ENCODE measurements at regions not wholly inside any gene's neighbourhood (a gene's known extent, or its start where the extent isn't known, plus 50 kb on each side); places are given as distances from the start of the nearest gene placed in this dataset.
A peak's percentile ranks its signal among the peaks of the same experiment; 100 is the strongest.

DNA sequence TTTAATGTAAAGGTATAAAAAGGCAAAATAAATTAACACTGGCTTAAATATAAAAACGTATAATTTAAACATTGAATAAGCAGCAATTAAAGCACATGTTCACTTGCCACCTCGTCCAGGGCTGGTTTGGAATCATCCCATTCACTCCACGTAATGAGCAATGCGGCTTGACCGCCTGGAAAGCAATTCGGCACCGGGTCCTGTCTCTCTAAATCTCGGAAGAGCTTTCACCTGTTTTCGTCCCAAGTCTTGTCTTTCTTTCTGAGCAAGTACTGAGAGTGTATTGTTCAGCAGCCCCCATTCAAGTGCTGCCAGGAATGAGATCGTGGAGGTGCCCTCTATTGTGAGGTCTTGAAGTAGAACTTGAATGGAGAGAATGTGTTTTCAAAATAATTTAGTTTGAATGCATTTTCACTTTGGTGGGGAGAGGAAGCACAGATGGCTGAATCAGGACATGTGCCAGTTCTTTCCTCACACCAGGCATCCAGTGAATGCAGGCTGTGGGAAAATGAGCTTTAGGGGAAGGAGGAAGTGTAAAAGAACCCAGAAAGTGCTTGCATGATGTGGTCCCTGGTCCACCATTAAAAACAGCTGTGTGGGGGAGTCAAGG, 515.2 kb downstream of the REEP3 start:
- H3K4me3 ChIP-seq (ENCODE audit: low read depth, low read length) = no peak overlapping the region
- TF ChIP-seq, protein P1, sequence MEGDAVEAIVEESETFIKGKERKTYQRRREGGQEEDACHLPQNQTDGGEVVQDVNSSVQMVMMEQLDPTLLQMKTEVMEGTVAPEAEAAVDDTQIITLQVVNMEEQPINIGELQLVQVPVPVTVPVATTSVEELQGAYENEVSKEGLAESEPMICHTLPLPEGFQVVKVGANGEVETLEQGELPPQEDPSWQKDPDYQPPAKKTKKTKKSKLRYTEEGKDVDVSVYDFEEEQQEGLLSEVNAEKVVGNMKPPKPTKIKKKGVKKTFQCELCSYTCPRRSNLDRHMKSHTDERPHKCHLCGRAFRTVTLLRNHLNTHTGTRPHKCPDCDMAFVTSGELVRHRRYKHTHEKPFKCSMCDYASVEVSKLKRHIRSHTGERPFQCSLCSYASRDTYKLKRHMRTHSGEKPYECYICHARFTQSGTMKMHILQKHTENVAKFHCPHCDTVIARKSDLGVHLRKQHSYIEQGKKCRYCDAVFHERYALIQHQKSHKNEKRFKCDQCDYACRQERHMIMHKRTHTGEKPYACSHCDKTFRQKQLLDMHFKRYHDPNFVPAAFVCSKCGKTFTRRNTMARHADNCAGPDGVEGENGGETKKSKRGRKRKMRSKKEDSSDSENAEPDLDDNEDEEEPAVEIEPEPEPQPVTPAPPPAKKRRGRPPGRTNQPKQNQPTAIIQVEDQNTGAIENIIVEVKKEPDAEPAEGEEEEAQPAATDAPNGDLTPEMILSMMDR (IDR thresholded peaks at IDR 0.05; ENCODE audit: borderline replicate concordance, insufficient read depth, low read depth, low read length) = no peak

DNA sequence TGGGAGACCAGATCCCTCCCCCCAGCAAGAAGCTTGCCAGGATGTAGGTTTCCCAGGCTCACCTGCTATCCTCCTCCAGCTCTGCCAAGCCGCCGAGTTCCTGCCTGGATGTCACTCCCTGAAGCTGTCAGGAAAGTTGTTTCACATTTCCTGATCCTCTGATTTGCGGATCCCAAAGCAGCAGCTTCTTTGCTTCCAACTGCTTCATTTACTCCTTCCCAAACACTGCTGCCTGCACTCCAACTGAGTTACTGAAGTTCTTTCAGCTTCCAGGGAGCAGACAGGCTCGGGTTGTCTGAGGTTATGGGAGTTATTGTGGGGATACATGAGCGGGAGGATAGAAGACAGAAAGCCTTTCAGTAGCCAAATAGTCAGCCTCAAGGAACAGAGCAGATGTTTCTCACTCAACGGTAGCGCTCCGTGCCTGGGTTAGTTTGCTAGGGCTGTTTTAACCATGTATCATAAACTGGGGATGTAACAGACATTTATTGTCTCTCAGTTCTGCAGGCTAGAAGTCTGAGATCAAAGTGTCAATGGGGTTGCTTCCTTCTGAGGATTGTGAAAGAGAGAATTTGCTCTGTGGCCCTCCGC, 516.0 kb downstream of the REEP3 start:
- TF ChIP-seq, protein P1 (IDR thresholded peaks at IDR 0.05; ENCODE audit: borderline replicate concordance, insufficient read depth, low read depth, low read length) = no peak

GRCh38 chr10:64038107-64038506, 516.9 kb downstream of the REEP3 start:
- TF ChIP-seq, protein P1 (IDR thresholded peaks at IDR 0.05; ENCODE audit: borderline replicate concordance, insufficient read depth, low read depth, low read length) = no peak
- H3K4me3 ChIP-seq (ENCODE audit: low read depth, low read length) = no peak overlapping the region

More for the DNA sequence above, 516.0 kb downstream of the REEP3 start:
- no peak overlapping the region for H3K4me3 ChIP-seq (ENCODE audit: low read depth, low read length)

GRCh38 chr10:64039198-64039597, 518.0 kb downstream of the REEP3 start:
- no peak overlapping the region for H3K4me3 ChIP-seq (ENCODE audit: low read depth, low read length)
- TF ChIP-seq, protein P1 (IDR thresholded peaks at IDR 0.05; ENCODE audit: borderline replicate concordance, insufficient read depth, low read depth, low read length) = no peak

DNA sequence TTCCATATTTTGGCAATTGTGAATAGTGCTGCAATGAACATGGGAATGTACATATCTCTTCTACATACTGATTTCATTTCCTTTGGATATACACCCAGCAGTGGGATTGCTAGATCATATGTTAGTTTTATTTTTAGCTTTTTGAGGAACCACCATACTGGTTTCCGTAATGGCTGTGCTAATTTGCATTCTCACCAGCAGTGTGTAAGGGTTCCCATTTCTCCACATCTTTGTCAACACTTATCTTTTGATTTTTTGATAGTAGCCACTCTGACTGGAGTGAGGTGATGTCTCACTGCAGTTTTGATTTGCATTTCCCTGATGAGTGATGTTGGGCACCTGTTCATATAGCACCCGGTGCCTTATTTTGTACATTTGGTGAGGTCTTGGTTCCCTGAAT, 519.6 kb downstream of the REEP3 start:
- no peak overlapping the region for H3K4me3 ChIP-seq (ENCODE audit: low read depth, low read length)
- TF ChIP-seq, protein P1 (IDR thresholded peaks at IDR 0.05; ENCODE audit: borderline replicate concordance, insufficient read depth, low read depth, low read length) = no peak

DNA sequence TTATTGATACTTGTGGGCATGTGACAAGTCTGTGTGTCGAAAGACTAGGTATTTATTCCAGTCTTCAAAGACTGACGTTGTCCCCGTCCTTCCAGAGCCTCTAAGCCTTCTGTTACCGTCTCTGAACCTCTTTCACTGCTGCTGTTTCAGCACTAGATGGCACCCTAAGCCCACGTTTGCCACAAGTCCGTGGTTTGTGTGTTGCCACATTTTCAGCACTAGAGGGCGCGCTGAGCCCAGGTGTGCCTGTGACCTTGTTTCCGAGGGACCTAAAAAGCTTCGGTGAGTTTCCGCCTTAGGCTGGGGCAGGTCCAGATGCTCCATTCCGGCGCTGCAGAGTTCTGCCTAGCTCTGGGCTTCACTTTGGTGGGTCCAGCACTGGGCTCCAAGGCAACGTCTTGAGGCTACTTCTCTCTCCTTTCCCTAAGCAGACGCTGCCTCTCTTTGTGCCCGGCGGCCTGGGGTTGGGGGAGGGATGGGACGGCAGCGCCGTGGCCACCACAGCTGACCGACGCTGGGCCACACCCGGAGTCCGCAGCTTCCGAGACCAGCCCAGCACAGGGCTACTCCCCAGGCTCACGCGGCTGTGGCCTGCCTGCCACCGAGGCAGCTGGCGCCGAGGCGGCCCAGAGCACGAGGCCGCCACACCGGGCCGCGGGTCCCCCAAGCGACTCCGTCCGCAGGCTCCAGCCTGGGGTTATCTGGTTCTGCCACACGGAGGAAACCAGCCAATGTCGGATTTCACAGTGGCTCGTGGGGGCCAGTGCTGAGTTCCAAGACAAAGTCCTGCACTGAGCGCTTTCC, 520.2 kb downstream of the REEP3 start:
- no peak overlapping the region for H3K4me3 ChIP-seq (ENCODE audit: low read depth, low read length)
- TF ChIP-seq, protein P1 (IDR thresholded peaks at IDR 0.05; ENCODE audit: borderline replicate concordance, insufficient read depth, low read depth, low read length) = peak; percentile 98

Measured in GM12875 (cell line).